ENCODE measurements at regions not wholly inside any gene's neighbourhood (a gene's known extent, or its start where the extent isn't known, plus 50 kb on each side); places are given as distances from the start of the nearest gene placed in this dataset.

GRCh38 chr4:148866666-148867065 is 424.5 kb upstream of the NR3C2 start:
- TF ChIP-seq CTCF (IDR thresholded peaks at IDR 0.05) (no peak), POLR2A (IDR thresholded peaks at IDR 0.05) (no peak)
